GM06990 (cell line): ENCODE measurements at regions not wholly inside any gene's neighbourhood (a gene's known extent, or its start where the extent isn't known, plus 50 kb on each side); places are given as distances from the start of the nearest gene placed in this dataset.

Experiments
- DNase-seq: peaks from one replicate; pipeline ENCODE4 v3.0.0-alpha.2; 2011; ENCODE audit not compliant: insufficient read length; ENCODE audit errors: extremely low read depth
- H3K27me3 ChIP-seq: replicated peaks from 2 replicates; pipeline ENCODE4 v1.6.0; 2011; ENCODE audit warnings: low read length; ENCODE audit not compliant: control insufficient read depth, insufficient read depth
- H3K36me3 ChIP-seq: 2 replicates; pipeline ENCODE4 v1.5.1; 2011; ENCODE audit warnings: low read length; ENCODE audit not compliant: control insufficient read depth, insufficient read depth
- H3K4me3 ChIP-seq: replicated peaks from 2 replicates; pipeline ENCODE4 v1.5.1; 2011; ENCODE audit warnings: low read depth, mild to moderate bottlenecking, control low read depth, low read length
- TF ChIP-seq, protein P1 (sequence below): IDR thresholded peaks from 2 replicates; pipeline ENCODE4 v1.5.1; 2011; ENCODE audit warnings: low read length, control low read depth, mild to moderate bottlenecking, inconsistent platforms; ENCODE audit not compliant: insufficient read depth, poor library complexity, severe bottlenecking

DNA sequence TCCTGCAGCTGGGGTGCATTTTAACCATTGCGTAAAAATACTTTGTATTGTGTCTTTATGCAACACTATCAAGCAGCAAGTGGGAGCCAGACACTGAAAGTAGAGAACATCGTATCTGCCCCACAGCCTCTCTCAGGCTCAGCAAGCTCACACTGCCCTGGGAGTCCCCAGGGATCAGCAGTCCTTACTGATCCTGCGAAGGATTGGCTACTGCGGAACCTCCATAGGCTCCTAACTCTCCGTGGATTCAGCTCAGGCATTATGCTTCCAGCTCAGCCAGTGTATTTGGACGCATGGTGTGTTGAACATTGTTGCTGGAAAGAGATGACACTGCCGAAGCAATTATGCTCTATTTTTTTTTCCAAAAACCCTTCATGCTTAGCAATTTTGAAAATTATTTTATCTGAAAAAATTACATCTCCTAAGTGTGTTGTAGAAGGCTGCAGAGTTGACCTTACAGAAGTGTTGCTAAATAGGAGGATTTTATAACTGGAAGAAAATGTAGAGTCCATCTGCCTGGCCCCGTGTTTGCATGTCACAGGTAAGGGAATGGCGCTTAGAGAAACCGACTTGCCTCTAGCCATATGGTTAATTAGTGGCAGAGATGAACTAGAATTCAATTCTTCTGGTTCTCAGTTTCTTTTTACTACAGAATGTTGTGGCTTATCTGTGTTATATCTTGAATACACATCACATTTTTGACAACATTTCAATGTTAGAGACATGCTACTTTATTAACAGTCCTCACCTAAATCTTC lies 276.4 kb upstream of the COBL start:
- H3K27me3 ChIP-seq, result no peaks in the 10 kb centered on the region
- no peak for DNase-seq
- no peaks in the 10 kb centered on the region for H3K36me3 ChIP-seq
- TF ChIP-seq, protein P1, sequence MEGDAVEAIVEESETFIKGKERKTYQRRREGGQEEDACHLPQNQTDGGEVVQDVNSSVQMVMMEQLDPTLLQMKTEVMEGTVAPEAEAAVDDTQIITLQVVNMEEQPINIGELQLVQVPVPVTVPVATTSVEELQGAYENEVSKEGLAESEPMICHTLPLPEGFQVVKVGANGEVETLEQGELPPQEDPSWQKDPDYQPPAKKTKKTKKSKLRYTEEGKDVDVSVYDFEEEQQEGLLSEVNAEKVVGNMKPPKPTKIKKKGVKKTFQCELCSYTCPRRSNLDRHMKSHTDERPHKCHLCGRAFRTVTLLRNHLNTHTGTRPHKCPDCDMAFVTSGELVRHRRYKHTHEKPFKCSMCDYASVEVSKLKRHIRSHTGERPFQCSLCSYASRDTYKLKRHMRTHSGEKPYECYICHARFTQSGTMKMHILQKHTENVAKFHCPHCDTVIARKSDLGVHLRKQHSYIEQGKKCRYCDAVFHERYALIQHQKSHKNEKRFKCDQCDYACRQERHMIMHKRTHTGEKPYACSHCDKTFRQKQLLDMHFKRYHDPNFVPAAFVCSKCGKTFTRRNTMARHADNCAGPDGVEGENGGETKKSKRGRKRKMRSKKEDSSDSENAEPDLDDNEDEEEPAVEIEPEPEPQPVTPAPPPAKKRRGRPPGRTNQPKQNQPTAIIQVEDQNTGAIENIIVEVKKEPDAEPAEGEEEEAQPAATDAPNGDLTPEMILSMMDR, result no peak
- no peak overlapping the region for H3K4me3 ChIP-seq

- TF ChIP-seq, protein P1, result no peak
- Histone ChIP-seq H3K27me3 (no peaks in the 10 kb centered on the region), H3K36me3 (no peaks in the 10 kb centered on the region), H3K4me3 (no peak overlapping the region)
- DNase-seq, result no peak
Measured at GRCh38 chr7:51591223-51591622, 274.6 kb upstream of the COBL start.

DNA sequence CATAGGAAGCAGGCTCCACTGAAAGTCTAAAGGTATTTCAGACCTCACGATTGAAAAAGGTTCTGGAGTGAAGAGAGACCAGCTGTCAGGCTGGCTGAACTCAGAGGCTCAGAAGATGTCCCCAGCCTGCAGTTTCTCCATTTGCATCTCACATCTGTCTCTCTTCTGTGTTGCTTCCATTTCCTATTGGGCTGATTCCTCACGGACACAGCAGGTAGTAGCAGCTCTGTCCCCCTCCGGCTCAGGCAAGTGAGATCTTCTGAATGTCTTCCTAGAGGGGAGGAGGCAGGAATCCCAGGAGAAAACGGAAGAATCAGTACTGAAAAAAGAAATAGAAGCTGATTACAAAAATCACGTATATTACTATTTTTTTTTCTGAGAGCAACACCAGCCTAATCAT lies 274.1 kb upstream of the COBL start:
- no peak for DNase-seq
- Histone ChIP-seq H3K36me3 (no peaks in the 10 kb centered on the region), H3K4me3 (no peak overlapping the region), H3K27me3 (no peaks in the 10 kb centered on the region)
- TF ChIP-seq, protein P1, result no peak

- no peaks in the 10 kb centered on the region for H3K27me3 ChIP-seq
- TF ChIP-seq, protein P1, result no peak
- no peak overlapping the region for H3K4me3 ChIP-seq
- H3K36me3 ChIP-seq, result no peaks in the 10 kb centered on the region
- DNase-seq, result no peak
Measured at GRCh38 chr7:51589111-51589510, 272.5 kb upstream of the COBL start.

DNA sequence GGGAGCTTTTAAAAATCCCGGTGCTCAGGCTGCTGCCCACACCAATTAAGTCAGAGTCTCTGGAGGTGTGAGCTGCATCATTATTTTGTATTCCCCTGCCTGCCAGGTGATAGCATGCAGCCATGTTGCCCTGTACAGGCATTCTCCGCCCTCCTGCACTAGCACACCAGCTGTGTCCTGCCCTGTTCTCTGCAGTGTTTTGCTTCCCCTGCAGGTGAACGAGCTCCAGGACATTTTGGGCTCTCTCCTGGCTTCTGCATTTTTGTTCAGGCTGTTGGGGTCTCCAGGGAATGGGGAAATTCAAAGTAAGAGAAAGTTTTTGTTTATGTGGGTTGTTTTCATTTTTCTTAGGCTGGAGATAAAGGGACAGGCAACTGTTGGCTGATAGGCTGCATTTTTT lies 271.0 kb upstream of the COBL start:
- H3K36me3 ChIP-seq, result no peaks in the 10 kb centered on the region
- TF ChIP-seq, protein P1, result no peak
- no peak for DNase-seq
- H3K27me3 ChIP-seq, result no peaks in the 10 kb centered on the region
- no peak overlapping the region for H3K4me3 ChIP-seq

DNA sequence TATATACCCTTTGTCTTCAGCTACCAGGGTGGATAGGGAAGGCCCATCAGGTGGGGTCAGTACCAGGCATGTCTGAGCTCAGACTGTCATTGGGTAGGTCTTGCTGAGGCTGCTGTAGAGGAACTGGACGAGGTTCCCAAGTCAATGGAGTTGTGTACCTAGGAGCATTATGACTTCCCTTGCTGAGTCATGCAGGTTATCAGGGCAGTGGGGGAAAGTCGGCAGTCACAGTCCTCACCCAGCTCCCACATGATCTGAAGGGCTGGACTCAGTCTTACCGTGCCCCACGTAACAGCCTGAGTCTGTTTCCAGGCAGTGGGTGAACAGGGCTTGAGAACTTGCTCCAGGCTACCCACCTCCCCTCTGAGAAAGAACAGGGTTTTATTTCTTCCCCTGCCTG lies 260.8 kb upstream of the COBL start:
- DNase-seq, result no peak
- no peaks in the 10 kb centered on the region for H3K27me3 ChIP-seq
- H3K36me3 ChIP-seq, result no peaks in the 10 kb centered on the region
- H3K4me3 ChIP-seq, result no peak overlapping the region
- TF ChIP-seq, protein P1, result no peak
